ENCODE measurements at regions not wholly inside any gene's neighbourhood (a gene's known extent, or its start where the extent isn't known, plus 50 kb on each side); places are given as distances from the start of the nearest gene placed in this dataset.

- DNase-seq: no peak
Observed at GRCh38 chr5:3891113-3891512, 295.5 kb downstream of the IRX1 start.

- DNase-seq: no peak
Observed at GRCh38 chr5:3893527-3893926, 297.9 kb downstream of the IRX1 start.

GRCh38 chr5:3893975-3894374, 298.3 kb downstream of the IRX1 start:
- DNase-seq: no peak

GRCh38 chr5:3896098-3896497, 300.5 kb downstream of the IRX1 start:
- no peak for DNase-seq

GRCh38 chr5:3899093-3899492, 303.5 kb downstream of the IRX1 start:
- no peak for DNase-seq

- no peak for DNase-seq
Observed at GRCh38 chr5:3904584-3904983, 309.0 kb downstream of the IRX1 start.

GRCh38 chr5:3905031-3905430, 309.4 kb downstream of the IRX1 start:
- no peak for DNase-seq

DNA sequence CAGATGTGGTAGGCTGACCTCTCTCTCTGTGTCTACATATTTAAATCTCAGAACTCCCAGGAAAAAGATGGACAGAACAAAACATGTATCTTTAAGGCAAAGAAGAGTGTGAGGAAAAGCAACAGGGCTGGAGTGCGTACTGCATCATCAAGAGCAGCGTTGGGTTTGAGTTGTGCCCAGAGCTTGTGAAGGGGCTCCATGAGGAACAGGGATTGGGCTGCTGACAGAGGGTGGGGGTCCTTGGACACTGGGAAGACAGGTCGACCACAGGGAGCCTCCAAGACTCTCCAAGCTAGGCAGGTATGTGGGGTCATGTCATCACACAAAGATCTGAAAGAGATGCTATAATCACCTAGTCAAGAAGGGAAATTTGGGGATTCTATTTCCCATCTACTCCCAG, 309.9 kb downstream of the IRX1 start:
- DNase-seq: no peak

DNA sequence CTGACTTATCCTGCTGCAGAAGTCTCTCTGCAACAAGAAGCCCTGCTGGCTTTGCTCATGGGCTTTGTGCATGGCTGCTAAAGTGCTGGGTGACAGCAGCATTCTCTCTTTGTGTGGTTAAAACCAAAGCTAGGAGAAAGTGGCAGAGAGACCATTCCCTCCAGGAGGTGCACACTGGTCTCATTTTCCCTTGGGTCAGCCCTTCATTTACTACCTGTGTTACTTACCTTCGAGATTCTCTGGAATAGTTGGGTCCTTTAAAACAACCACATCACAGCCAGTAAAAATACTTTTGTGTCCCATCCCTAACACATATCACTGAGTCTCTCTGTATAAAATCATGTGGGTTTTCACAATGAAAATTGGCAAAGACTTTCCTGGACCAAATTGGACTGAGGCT, 315.5 kb downstream of the IRX1 start:
- no peak for DNase-seq

DNA sequence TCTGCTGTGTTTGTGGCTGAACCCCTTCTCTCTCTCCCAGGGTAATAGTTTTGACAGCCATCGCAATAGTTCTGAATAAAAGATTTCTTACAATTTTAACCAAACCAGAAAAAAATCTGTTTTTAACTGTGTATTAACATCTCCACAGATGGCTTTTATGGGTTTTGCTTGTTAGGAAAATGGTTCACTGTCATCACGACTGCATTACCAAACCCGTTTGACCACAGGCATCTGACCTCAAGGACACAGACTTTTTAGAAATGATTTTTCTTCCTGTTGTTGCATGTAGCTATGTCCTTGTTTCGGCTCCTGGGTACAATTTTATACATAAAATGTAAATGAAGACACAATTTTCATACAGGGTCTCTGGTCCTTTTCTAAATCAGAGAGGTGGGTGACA, 316.1 kb downstream of the IRX1 start:
- no peak for DNase-seq

- DNase-seq: no peak
Observed at GRCh38 chr5:3912790-3913189, 317.2 kb downstream of the IRX1 start.

DNA sequence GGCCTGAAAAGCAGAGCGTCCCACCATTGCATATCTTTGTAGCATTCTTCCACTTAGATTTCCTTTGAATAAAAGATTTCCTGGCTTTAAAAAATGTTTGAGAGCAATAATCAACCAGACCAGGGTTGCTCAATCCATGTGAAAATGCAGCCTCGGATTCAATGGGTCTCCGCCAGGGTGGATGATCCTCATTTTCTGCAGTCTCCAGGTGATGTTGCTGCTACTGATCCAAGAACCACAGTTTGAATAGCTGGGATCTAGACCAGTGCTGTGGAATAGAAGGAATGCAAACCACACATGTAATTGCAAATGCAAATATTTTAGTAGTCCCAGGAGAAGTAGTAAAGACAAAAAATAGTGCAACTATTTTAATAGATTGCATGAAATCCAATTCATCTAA, 317.6 kb downstream of the IRX1 start:
- DNase-seq: no peak

- DNase-seq: no peak
Observed at GRCh38 chr5:3925022-3925421, 329.4 kb downstream of the IRX1 start.

DNA sequence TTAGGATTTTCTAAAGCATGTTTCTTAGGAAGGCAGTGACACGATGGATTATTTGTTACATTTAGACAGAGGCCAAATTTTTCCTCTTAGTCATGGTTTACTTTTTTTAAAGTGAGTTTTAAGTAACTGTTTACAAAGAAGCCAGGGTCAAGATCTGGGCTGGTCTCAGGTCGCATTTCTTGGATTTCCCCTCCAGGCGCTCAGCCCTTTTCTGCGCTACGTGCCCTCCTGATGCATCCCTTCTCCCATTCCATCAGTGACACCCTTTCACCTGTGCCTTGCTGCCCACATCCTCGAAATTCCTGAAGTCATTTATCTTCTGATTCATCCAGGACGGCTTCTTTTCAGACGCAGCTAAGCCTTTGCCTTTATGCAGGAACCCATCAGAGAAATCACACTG, 330.3 kb downstream of the IRX1 start:
- no peak for DNase-seq

DNA sequence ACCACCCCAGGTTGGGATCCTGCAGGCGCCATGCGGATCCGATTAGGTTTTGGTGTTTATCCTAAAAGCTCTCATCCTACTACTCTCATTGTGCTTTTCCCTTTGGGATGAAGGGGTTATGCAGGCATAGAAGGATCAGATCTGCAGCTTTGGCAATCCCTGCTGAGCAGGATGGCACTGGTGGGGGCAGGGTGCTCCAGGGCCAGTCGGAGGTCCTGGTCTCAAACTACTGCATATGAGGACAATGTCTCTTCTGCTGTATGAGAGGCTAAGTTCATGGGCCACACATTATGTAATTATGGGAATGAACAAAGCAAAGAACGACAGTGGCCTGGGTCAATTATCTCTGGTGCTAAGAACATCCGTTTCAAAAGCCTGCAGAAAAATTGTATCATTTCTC, 334.2 kb downstream of the IRX1 start:
- DNase-seq: no peak

DNA sequence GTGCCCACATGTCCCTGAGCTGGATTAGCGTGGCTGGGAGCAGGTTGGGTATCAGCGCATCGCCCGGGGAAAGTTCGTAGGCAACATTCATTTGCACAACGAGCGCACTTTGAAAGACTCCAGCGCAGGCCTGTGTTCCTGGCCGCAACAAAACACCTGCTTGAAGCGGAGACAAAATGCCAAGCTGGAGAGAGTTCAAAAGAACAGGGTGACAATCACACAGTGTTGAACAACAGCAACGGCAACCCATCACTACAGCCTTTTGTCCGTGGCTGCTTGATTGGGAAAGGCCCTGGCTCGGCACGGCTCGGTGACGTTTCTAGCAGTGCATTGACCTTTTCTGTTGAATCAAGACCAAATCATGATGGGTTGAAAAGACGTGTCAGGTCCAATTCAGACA, 336.3 kb downstream of the IRX1 start:
- no peak for DNase-seq

- DNase-seq: no peak
Observed at GRCh38 chr5:3933536-3933935, 337.9 kb downstream of the IRX1 start.

GRCh38 chr5:3933966-3934365, 338.3 kb downstream of the IRX1 start:
- DNase-seq: no peak

- DNase-seq: no peak
Observed at GRCh38 chr5:3943859-3944258, 348.2 kb downstream of the IRX1 start.

- no peak for DNase-seq
Observed at GRCh38 chr5:3944930-3945329, 349.3 kb downstream of the IRX1 start.

GRCh38 chr5:3948838-3949237, 353.2 kb downstream of the IRX1 start:
- DNase-seq: no peak

DNA sequence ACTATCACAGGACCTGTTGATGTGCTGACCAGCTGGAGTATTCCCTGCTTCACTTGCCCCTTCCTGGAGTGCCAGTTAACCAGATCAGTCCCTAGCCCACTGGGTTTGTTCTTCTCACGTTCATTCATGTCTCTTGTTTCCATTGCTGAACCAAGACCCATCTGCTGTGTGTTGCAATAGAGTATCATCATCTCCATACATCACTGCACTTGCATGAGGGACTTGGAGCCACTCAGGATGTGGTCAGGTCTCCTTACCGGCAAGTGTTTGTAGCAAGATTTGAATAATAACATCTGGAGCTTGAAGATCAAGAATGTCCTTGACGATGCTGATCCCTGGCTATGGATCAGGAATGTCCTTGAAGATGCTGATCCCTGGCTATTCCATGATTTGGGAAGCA, 358.6 kb downstream of the IRX1 start:
- no peak for DNase-seq

- DNase-seq: no peak
Observed at GRCh38 chr5:3954633-3955032, 359.0 kb downstream of the IRX1 start.

- DNase-seq: no peak
Observed at GRCh38 chr5:3957658-3958057, 362.0 kb downstream of the IRX1 start.

- no peak for DNase-seq
Observed at GRCh38 chr5:3958389-3958788, 362.8 kb downstream of the IRX1 start.

DNA sequence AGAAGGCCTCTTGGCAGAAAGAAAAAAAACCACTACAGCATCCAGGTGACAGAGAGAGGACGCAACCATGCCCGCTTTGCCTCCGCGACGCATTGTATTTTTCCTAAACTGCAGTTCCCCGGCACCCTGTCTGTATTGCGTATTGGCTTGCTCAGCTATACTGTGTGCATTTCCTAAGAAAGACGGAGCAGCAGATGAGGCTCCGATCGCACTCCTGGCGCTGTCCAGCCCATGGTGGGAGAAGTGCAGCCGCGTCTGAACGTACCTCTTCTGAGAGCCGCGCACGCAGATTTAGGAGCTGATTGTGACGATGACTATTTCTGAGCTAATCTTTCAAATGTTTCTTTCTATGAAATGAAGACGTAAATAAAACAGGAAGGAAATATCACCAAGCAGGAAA, 366.5 kb downstream of the IRX1 start:
- no peak for DNase-seq
